Peyer's patch (tissue), 4 donors: ENCODE measurements at regions not wholly inside any gene's neighbourhood (a gene's known extent, or its start where the extent isn't known, plus 50 kb on each side); places are given as distances from the start of the nearest gene placed in this dataset.

Source experiments
- DNase-seq, 3 donors: peaks; one replicate each; pipeline ENCODE4 v3.0.0-alpha.2; 2017 to 2019
- H3K27ac ChIP-seq, 4 donors: fragments of 200-600 bp; sonication (generic); one replicate each; pipeline ENCODE4 v1.5.1; 2016 to 2019
- H3K27me3 ChIP-seq, 2 donors: fragments of 200-600 bp; sonication (generic); one replicate each; pipeline ENCODE4 v1.5.1; 2019
- H3K36me3 ChIP-seq, 3 donors: fragments of 200-600 bp; sonication (generic); one replicate each; pipeline ENCODE4 v1.5.1; 2016 to 2019
- H3K4me1 ChIP-seq, 4 donors: fragments of 200-600 bp; sonication (generic); one replicate each; pipeline ENCODE4 v1.5.1; 2016 to 2019
- H3K4me3 ChIP-seq, 4 donors: fragments of 200-600 bp; sonication (generic); 1 replicate in 3 of 4; 2 replicates in 1 of 4; pipeline ENCODE4 v1.5.1; 2016 to 2019; ENCODE audit warnings: mild to moderate bottlenecking in 1 of 4
- H3K9me3 ChIP-seq, 4 donors: fragments of 200-600 bp; sonication (generic); one replicate each; pipeline ENCODE4 v1.5.1; 2016 to 2019; ENCODE audit warnings: mild to moderate bottlenecking in 1 of 4
- POLR2A ChIP-seq, 2 donors: fragments of 450-650 bp; IDR thresholded peaks; one replicate each; pipeline ENCODE4 v1.5.1; 2017; ENCODE audit warnings: antibody characterized with exemption in 2 of 2, mild to moderate bottlenecking in 2 of 2, moderate library complexity in 2 of 2
- TF ChIP-seq, protein P1 (sequence below), 6 experiments: fragments of 450-650 bp in 4 of 6; fragments of 200-600 bp in 2 of 6; sonication (generic) in 1 of 6; IDR thresholded peaks; one replicate each; pipeline ENCODE4 v1.5.1; 2017 to 2019; ENCODE audit warnings: antibody characterized with exemption in 6 of 6, mild to moderate bottlenecking in 3 of 6, moderate library complexity in 1 of 6

DNA sequence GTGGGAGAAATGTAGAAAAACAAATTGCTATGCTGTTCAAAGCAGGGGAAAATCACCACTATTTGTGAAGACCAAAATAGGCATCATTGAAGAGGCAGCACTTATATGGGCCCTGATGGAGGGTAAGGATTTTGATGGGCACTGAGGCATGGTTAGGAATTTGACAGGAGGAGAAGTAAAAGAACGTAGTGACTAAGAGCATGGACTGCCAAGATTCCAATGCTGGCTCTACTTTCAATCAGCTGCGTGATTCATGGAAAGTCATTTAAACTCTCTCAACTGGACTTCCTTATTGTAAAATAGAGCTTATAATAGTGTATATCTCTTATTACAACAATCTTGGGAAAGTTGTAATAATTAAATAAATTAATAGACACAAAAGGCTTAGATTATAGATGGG is 267.7 kb upstream of the G2E3 start:
- TF ChIP-seq, protein P1, sequence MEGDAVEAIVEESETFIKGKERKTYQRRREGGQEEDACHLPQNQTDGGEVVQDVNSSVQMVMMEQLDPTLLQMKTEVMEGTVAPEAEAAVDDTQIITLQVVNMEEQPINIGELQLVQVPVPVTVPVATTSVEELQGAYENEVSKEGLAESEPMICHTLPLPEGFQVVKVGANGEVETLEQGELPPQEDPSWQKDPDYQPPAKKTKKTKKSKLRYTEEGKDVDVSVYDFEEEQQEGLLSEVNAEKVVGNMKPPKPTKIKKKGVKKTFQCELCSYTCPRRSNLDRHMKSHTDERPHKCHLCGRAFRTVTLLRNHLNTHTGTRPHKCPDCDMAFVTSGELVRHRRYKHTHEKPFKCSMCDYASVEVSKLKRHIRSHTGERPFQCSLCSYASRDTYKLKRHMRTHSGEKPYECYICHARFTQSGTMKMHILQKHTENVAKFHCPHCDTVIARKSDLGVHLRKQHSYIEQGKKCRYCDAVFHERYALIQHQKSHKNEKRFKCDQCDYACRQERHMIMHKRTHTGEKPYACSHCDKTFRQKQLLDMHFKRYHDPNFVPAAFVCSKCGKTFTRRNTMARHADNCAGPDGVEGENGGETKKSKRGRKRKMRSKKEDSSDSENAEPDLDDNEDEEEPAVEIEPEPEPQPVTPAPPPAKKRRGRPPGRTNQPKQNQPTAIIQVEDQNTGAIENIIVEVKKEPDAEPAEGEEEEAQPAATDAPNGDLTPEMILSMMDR (IDR thresholded peaks at IDR 0.05), result no peak
- no peak for TF ChIP-seq POLR2A (IDR thresholded peaks at IDR 0.05)

DNA sequence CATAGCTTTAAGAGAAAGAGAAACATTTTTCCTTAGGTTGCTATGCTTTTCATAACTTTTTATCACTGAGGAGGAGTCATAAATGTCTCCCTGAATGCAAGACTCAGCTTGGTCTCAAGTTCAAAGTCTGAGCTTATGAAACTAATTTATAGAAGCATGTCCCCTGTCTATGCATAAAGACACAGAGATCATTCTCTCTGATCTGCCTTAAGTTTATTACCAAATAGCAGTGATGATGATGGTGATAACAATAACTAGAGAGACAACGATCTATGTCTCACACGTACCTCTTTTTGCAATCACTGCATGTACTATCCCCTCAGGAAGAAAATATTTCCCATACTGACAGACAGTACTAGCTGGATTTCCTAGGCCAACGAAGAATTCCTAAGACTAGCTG is 266.4 kb upstream of the G2E3 start:
- H3K27me3 ChIP-seq, result no peaks in the 10 kb centered on the region
- no peaks in the 10 kb centered on the region for H3K4me1 ChIP-seq
- no peak overlapping the region for H3K27ac ChIP-seq
- no peak for DNase-seq
- H3K4me3 ChIP-seq, result no peak overlapping the region
- TF ChIP-seq, protein P1 (IDR thresholded peaks at IDR 0.05), result no peak
- H3K36me3 ChIP-seq, result no peaks in the 10 kb centered on the region
- no peaks in the 10 kb centered on the region for H3K9me3 ChIP-seq

More for the DNA sequence above, 267.7 kb upstream of the G2E3 start:
- DNase-seq, result no peak
- Histone ChIP-seq H3K36me3 (no peaks in the 10 kb centered on the region), H3K27ac (no peak overlapping the region), H3K27me3 (no peaks in the 10 kb centered on the region), H3K4me1 (no peaks in the 10 kb centered on the region), H3K9me3 (no peaks in the 10 kb centered on the region), H3K4me3 (no peak overlapping the region)

- H3K27ac ChIP-seq, result no peak overlapping the region
- H3K4me3 ChIP-seq, result no peak overlapping the region
- DNase-seq, result no peak
- H3K4me1 ChIP-seq, result no peaks in the 10 kb centered on the region
- H3K36me3 ChIP-seq, result no peaks in the 10 kb centered on the region
- TF ChIP-seq POLR2A (IDR thresholded peaks at IDR 0.05), result no peak
- TF ChIP-seq, protein P1 (IDR thresholded peaks at IDR 0.05), result no peak
- H3K9me3 ChIP-seq, result no peaks in the 10 kb centered on the region
- H3K27me3 ChIP-seq, result no peaks in the 10 kb centered on the region
These were observed 263.0 kb upstream of the G2E3 start for GRCh38 chr14:30295980-30296379.

GRCh38 chr14:30296931-30297405 is 262.0 kb upstream of the G2E3 start:
- Histone ChIP-seq H3K4me3 (no peak overlapping the region), H3K9me3 (no peaks in the 10 kb centered on the region), H3K36me3 (no peaks in the 10 kb centered on the region), H3K4me1 (no peaks in the 10 kb centered on the region), H3K27me3 (no peaks in the 10 kb centered on the region), H3K27ac (no peak overlapping the region)
- TF ChIP-seq POLR2A (IDR thresholded peaks at IDR 0.05), result no peak
- TF ChIP-seq, protein P1 (IDR thresholded peaks at IDR 0.05), result no peak
- DNase-seq, result no peak

- no peak for TF ChIP-seq POLR2A (IDR thresholded peaks at IDR 0.05)
- TF ChIP-seq, protein P1 (IDR thresholded peaks at IDR 0.05), result no peak
- no peaks in the 10 kb centered on the region for H3K9me3 ChIP-seq
- H3K36me3 ChIP-seq, result no peaks in the 10 kb centered on the region
- no peak overlapping the region for H3K4me3 ChIP-seq
- H3K4me1 ChIP-seq, result no peaks in the 10 kb centered on the region
- DNase-seq, result no peak
- no peak overlapping the region for H3K27ac ChIP-seq
- H3K27me3 ChIP-seq, result no peaks in the 10 kb centered on the region
These were observed 260.8 kb upstream of the G2E3 start for GRCh38 chr14:30297876-30298795.
